ENCODE measurements at regions not wholly inside any gene's neighbourhood (a gene's known extent, or its start where the extent isn't known, plus 50 kb on each side); places are given as distances from the start of the nearest gene placed in this dataset.

DNA sequence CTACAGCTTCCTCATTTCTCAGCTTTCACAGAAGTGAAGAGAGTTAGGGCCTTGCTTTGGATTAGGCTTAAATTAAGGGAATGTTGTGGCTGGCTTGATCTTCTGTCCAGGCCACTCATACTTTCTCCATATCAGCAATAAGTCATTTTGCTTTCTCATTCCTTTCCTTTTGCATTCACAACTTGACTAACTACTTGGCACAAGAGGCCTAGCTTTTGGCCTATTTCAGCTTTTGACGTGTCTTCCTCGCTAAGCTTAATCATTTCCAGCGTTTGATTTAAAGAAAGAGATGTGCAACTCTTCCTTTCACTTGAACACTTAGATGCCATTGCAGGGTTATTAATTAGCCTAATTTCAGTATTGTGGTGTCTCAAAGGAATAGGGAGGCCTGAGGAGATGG is 712.0 kb downstream of the INHBA start:
- DNase-seq (no peak), ATAC-seq (ENCODE audit: low read depth) (no peak)
- CTCF ChIA-PET = no interaction called here
- Histone ChIP-seq H3K27ac (ENCODE audit: low read length in 2 of 2) (no peak overlapping the region), H4K20me1 (ENCODE audit: control insufficient read depth, insufficient read depth, low read length, poor library complexity, severe bottlenecking) (no peaks in the 10 kb centered on the region), H3K36me3 (replicated peaks in 1 of 2; ENCODE audit: control extremely low read depth in 1 of 2, control insufficient read depth in 1 of 2, extremely low read depth in 1 of 2, insufficient read depth in 2 of 2, low read length in 1 of 2) (no peaks in the 10 kb centered on the region), H3K27me3 (replicated peaks in 1 of 4; ENCODE audit: control extremely low read depth in 1 of 4, control insufficient read depth in 3 of 4, insufficient read depth in 4 of 4, low read length in 3 of 4) (no peaks in the 10 kb centered on the region), H3K4me3 (ENCODE audit: control extremely low read depth in 1 of 5, extremely low read depth in 1 of 5, insufficient read depth in 1 of 5, low read depth in 2 of 5, low read length in 4 of 5) (no peak overlapping the region), H3K79me2 (ENCODE audit: control insufficient read depth, insufficient read depth, low read length) (no peaks in the 10 kb centered on the region), H3K4me1 (ENCODE audit: control insufficient read depth in 2 of 2, insufficient read depth in 2 of 2, low read length in 2 of 2) (no peaks in the 10 kb centered on the region), H3K9ac (ENCODE audit: low read length) (no peak overlapping the region), H2AFZ (ENCODE audit: insufficient read depth, low read depth, low read length, poor library complexity, severe bottlenecking) (no peak overlapping the region), H3K9me3 (ENCODE audit: control extremely low read depth in 1 of 3, control insufficient read depth in 2 of 3, insufficient read depth in 1 of 3, low read length in 2 of 3) (no peaks in the 10 kb centered on the region), H3K4me2 (replicated peaks; ENCODE audit: low read depth, low read length, poor library complexity, severe bottlenecking) (no peak overlapping the region)
- Mint-ChIP-seq H3K9me3 (ENCODE audit: insufficient read depth) (no peaks in the 10 kb centered on the region), H3K4me3 (no peak overlapping the region), H3K27ac (no peak overlapping the region), H3K4me1 (no peaks in the 10 kb centered on the region), H3K27me3 (no peaks in the 10 kb centered on the region)
- POLR2A ChIA-PET = no interaction called here
- intact Hi-C loops (cut with micrococcal nuclease) = no loop called here
- TF ChIP-seq EZH2 (IDR thresholded peaks at IDR 0.05; ENCODE audit: borderline replicate concordance, insufficient read depth, low read depth, low read length, poor library complexity, severe bottlenecking) (no peak), CTCF (IDR thresholded peaks at IDR 0.05) (no peak)
- 100% methylated on average over 2 of the region's 3 CpGs for WGBS (ENCODE audit: insufficient coverage)

DNA sequence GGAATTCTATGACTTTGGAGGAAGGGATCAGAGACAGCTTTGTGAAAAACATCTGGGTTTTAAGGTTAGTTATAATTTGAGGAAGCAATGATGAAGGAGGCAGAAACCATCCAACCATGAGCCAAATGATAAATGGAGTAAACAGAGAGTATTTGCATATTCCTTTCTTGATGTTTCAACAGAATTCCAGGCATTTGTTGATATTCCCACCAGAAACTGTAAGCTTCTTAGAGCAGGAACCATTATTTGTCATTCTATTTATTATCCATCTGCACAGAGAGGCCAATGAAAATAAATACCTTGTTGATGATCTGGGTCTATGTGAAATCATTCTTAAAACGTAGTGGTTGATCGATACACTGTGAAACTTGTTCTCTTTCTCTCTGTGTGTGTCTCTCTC is 715.3 kb downstream of the INHBA start:
- TF ChIP-seq CTCF (IDR thresholded peaks at IDR 0.05) (no peak), EZH2 (IDR thresholded peaks at IDR 0.05; ENCODE audit: borderline replicate concordance, insufficient read depth, low read depth, low read length, poor library complexity, severe bottlenecking) (no peak)
- Mint-ChIP-seq H3K9me3 (ENCODE audit: insufficient read depth) (no peaks in the 10 kb centered on the region), H3K4me3 (no peak overlapping the region), H3K27me3 (no peaks in the 10 kb centered on the region), H3K27ac (no peak overlapping the region), H3K4me1 (no peaks in the 10 kb centered on the region)
- Histone ChIP-seq H3K36me3 (replicated peaks in 1 of 2; ENCODE audit: control extremely low read depth in 1 of 2, control insufficient read depth in 1 of 2, extremely low read depth in 1 of 2, insufficient read depth in 2 of 2, low read length in 1 of 2) (no peaks in the 10 kb centered on the region), H3K4me2 (replicated peaks; ENCODE audit: low read depth, low read length, poor library complexity, severe bottlenecking) (no peak overlapping the region), H3K4me1 (ENCODE audit: control insufficient read depth in 2 of 2, insufficient read depth in 2 of 2, low read length in 2 of 2) (no peaks in the 10 kb centered on the region), H3K9me3 (ENCODE audit: control extremely low read depth in 1 of 3, control insufficient read depth in 2 of 3, insufficient read depth in 1 of 3, low read length in 2 of 3) (no peaks in the 10 kb centered on the region), H3K9ac (ENCODE audit: low read length) (no peak overlapping the region), H2AFZ (ENCODE audit: insufficient read depth, low read depth, low read length, poor library complexity, severe bottlenecking) (no peak overlapping the region), H3K4me3 (ENCODE audit: control extremely low read depth in 1 of 5, extremely low read depth in 1 of 5, insufficient read depth in 1 of 5, low read depth in 2 of 5, low read length in 4 of 5) (no peak overlapping the region), H4K20me1 (ENCODE audit: control insufficient read depth, insufficient read depth, low read length, poor library complexity, severe bottlenecking) (no peaks in the 10 kb centered on the region), H3K27me3 (replicated peaks in 1 of 4; ENCODE audit: control extremely low read depth in 1 of 4, control insufficient read depth in 3 of 4, insufficient read depth in 4 of 4, low read length in 3 of 4) (no peaks in the 10 kb centered on the region), H3K79me2 (ENCODE audit: control insufficient read depth, insufficient read depth, low read length) (no peaks in the 10 kb centered on the region), H3K27ac (ENCODE audit: low read length in 2 of 2) (no peak overlapping the region)
- WGBS (ENCODE audit: insufficient coverage) = 100% methylated on average over 2 of the region's 2 CpGs
- POLR2A ChIA-PET = no interaction called here
- DNase-seq = no peak
- intact Hi-C loops (cut with micrococcal nuclease) = no loop called here
- CTCF ChIA-PET = no interaction called here
- ATAC-seq (ENCODE audit: low read depth) = no peak
